ENCODE measurements at regions not wholly inside any gene's neighbourhood (a gene's known extent, or its start where the extent isn't known, plus 50 kb on each side); places are given as distances from the start of the nearest gene placed in this dataset.
"Not testable (repeated sequence)": the region's sequence is repeated elsewhere in the genome, so short reads cannot be mapped to it uniquely, and the experiment has no call there.

DNA sequence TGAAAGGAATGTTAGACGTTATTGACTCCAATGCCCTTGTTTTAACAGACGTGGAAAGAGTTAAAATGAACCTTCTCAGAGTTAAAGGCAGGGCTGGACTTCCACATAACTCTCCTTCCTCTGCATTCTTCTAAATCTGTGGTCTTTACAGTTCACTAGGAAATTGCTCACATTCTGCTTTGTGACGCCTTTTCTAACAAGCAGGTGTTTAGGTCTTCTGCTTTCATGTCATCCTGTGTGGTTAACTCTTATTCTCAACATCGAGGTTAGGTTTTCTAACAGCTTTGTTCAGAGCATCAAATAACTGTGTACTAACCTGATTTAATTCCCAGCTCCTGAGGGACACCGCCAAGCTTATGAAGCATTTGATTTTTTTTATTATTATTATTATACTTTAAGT, 81.3 kb upstream of the NT5E start:
- Mint-ChIP-seq H3K27me3 (ENCODE audit: low read depth) (no peaks in the 10 kb centered on the region), H3K9me3 (peaks cover 5% of the 10 kb centered on the region), H3K4me1 (ENCODE audit: low read depth) (peaks cover 8% of the 10 kb centered on the region), H3K27ac (no peak overlapping the region), H3K36me3 (ENCODE audit: low read depth) (peaks cover 1% of the 10 kb centered on the region), H3K4me3 (no peak overlapping the region)

DNA sequence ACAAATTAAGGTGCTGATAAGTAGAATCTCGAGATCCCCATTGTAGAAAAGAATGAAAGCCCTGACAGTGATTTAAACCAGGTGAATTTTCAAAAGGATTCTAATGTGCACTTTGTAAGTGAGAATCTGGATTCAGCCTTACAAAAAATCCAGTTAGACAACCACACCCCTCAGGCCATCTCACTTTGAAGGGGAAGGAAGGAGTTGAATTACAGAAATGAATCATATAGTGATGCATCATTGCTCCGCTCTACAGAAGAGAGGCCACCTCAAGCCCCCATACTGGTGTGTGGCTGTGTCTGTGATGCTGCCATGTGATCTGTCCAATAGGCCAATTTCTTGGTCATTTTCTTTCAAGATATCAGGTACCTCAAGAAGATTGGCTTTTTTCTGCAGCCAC, 85.5 kb upstream of the NT5E start:
- Mint-ChIP-seq H3K27me3 (ENCODE audit: low read depth) (no peaks in the 10 kb centered on the region), H3K4me3 (no peak overlapping the region), H3K36me3 (ENCODE audit: low read depth) (no peaks in the 10 kb centered on the region), H3K4me1 (ENCODE audit: low read depth) (peaks cover 8% of the 10 kb centered on the region), H3K27ac (no peak overlapping the region), H3K9me3 (peaks cover 5% of the 10 kb centered on the region)

DNA sequence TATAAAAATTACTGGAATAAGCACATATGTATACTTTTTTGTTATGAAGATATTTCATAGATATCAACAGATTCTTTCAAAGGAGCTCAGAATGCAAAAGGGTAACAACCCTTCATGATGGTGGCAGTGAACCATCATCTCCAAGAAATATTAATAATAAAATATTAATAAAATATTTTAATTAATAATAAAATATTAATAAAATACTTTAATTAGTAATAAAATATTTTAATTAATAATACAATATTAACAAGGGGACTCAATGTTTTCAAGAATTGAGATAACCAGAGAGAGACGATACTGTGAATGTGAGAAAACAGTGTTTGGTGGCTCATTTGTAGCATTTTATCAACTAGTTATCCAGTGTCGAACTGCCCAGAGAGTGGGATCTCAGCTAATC, 86.0 kb upstream of the NT5E start:
- H3K4me1 Mint-ChIP-seq (ENCODE audit: low read depth): peaks cover 8% of the 10 kb centered on the region
- H3K9me3 Mint-ChIP-seq: peaks cover 5% of the 10 kb centered on the region
- no peak overlapping the region for H3K4me3 Mint-ChIP-seq
- no peaks in the 10 kb centered on the region for H3K27me3 Mint-ChIP-seq (ENCODE audit: low read depth)
- H3K27ac Mint-ChIP-seq: no peak overlapping the region
- no peaks in the 10 kb centered on the region for H3K36me3 Mint-ChIP-seq (ENCODE audit: low read depth)

DNA sequence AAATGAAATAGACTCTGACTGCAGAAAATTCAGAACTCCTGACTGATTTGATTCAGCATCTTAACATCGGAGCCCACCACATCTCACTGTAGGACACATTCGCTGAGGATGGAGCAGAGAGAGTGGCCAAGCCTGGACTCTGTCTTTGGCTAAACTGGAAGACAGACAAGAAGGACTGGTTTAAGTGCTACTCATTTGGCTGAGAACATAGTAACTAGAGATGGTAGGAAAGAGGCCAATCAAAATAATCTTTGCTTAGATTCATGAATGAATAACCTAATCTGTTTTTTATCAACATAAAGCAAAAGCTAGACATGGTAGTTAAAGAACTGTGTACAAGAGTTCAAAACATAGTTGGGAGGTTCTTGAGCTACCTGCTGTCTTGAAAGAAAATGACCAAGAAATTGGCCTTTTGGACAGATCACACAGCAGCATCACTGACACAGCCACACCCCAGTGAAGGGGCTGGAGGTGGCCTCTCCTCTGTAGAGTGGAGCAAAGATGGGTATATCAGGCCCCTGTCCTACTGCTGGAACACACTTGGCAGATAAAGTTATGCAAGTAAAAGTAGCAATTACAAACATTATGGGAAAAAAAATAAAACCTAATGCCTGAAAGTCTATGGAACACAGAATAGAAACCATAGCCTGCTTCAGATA, 87.1 kb upstream of the NT5E start:
- Mint-ChIP-seq H3K27me3 (ENCODE audit: low read depth) (no peaks in the 10 kb centered on the region), H3K9me3 (peaks cover 5% of the 10 kb centered on the region), H3K27ac (no peak overlapping the region), H3K4me3 (no peak overlapping the region), H3K36me3 (ENCODE audit: low read depth) (no peaks in the 10 kb centered on the region), H3K4me1 (ENCODE audit: low read depth) (peaks cover 1% of the 10 kb centered on the region)

DNA sequence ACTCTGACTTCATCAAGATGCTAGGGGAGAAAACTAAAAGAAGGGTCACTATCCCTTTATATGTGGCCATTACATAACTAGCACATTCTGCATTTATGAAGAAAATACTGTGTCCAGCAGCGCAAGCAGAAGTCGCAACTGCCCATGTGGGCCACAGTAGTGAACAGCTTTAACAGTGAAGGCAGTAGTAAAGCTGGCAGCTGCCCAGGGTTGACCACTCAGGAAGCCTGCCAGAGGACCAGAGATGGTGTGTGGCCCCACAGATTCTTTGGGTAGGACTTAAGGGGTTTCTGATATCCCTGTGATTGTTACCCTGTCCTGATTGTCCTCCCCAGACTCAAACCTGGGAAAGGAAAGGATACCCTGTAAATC, 88.3 kb upstream of the NT5E start:
- Mint-ChIP-seq H3K27ac (no peak overlapping the region), H3K4me3 (no peak overlapping the region), H3K27me3 (ENCODE audit: low read depth) (no peaks in the 10 kb centered on the region), H3K36me3 (ENCODE audit: low read depth) (no peaks in the 10 kb centered on the region), H3K4me1 (ENCODE audit: low read depth) (peaks cover 1% of the 10 kb centered on the region), H3K9me3 (peaks cover 2% of the 10 kb centered on the region)

DNA sequence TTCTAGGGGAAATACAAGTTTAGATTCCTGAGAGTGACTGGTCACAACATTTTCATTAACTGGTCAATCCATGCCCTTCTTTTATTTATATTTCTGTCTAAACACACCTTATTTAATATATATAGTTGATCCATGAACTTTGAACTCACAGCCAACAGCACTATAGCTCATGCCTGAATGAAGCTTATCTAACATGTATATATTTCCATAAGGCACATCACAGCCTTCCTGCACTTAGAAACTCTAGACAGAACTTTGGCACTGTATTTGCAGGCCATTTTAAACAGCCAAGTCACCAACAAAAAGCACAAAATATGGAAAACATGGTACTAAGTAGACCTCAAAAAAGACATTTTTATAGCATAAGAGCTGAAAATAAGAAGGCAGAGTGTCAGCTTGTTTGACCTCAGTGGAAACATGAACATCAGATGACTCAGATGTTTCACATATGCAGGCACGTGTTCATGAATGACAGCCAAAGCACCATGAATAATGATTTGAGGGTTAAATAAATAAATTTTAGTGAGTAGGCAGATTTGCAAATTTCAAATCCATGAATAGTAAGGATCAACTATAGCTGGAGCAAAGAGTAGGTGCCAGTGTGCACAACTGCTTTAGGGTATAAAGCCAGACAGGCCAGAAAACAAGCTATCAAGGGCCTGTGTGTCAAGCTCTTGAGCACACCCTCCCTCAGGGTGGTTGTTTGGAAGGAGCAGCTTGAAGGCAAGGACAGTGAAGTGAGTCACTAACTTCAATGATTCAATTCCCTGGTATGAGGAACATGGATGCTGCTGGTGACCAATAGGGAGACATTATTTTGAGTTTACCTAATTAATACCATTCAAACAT, 88.9 kb upstream of the NT5E start:
- H3K27me3 Mint-ChIP-seq (ENCODE audit: low read depth): no peaks in the 10 kb centered on the region
- no peak overlapping the region for H3K4me3 Mint-ChIP-seq
- peaks cover 1% of the 10 kb centered on the region for H3K4me1 Mint-ChIP-seq (ENCODE audit: low read depth)
- no peaks in the 10 kb centered on the region for H3K36me3 Mint-ChIP-seq (ENCODE audit: low read depth)
- H3K9me3 Mint-ChIP-seq: no peaks in the 10 kb centered on the region
- H3K27ac Mint-ChIP-seq: no peak overlapping the region

DNA sequence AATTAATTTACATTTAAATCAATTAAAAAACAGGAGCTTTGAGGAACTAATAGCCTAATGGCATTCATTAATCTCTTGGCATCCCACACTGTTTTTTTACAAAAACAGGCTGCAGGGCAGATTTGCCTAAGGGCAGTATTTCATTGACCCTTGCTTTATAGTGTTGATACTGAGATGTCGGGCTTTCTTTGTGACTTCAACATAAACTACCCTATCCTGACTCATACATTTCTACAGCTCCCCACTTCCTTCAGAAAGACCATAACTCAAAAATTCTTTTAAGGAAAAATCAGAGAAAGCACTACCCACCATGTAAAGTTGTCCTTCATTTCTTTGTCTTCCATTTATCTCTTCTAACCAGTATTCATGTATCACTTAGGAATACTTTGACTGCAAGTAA, 92.2 kb upstream of the NT5E start:
- Mint-ChIP-seq H3K9me3 (no peaks in the 10 kb centered on the region), H3K27ac (no peak overlapping the region), H3K4me3 (no peak overlapping the region), H3K27me3 (ENCODE audit: low read depth) (no peaks in the 10 kb centered on the region), H3K36me3 (ENCODE audit: low read depth) (no peaks in the 10 kb centered on the region), H3K4me1 (ENCODE audit: low read depth) (no peaks in the 10 kb centered on the region)

DNA sequence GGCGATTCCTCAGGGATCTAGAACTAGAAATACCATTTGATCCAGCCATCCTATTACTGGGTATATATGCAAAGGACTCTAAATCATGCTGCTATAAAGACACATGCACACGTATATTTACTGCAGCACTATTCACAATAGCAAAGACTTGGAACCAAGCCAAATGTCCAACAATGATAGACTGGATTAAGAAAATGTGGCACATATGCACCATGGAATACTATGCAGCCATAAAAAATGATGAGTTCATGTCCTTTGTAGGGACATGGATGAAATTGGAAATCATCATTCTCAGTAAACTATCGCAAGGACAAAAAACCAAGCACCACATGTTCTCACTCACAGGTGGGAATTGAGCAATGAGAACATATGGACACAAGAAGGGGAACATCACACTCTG, 93.1 kb upstream of the NT5E start:
- not testable (repeated sequence) for H3K27me3 Mint-ChIP-seq (ENCODE audit: low read depth); H3K27ac Mint-ChIP-seq; H3K4me1 Mint-ChIP-seq (ENCODE audit: low read depth); H3K4me3 Mint-ChIP-seq; H3K36me3 Mint-ChIP-seq (ENCODE audit: low read depth); H3K9me3 Mint-ChIP-seq

DNA sequence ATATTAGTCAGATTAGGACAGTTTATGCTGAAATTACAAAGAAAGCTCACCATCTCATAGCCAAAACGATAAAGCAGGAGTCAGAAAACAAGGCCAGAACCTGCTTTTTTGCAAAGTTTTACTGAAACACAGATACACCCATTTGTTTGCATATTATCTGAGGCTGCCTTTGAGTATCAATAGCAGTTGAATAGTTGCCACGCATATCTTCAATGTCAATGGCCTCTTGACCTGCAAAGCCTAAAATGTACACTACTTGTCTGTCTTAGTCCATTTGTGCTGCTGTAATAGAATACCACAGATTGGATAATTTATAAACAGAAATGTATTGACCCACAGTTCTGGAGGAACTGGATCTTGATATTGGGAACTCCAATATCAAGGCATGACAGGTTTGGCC, 94.1 kb upstream of the NT5E start:
- H3K36me3 Mint-ChIP-seq (ENCODE audit: low read depth): no peaks in the 10 kb centered on the region
- H3K9me3 Mint-ChIP-seq: no peaks in the 10 kb centered on the region
- peaks cover 3% of the 10 kb centered on the region for H3K27me3 Mint-ChIP-seq (ENCODE audit: low read depth)
- no peaks in the 10 kb centered on the region for H3K4me1 Mint-ChIP-seq (ENCODE audit: low read depth)
- H3K4me3 Mint-ChIP-seq: no peak overlapping the region
- no peak overlapping the region for H3K27ac Mint-ChIP-seq

DNA sequence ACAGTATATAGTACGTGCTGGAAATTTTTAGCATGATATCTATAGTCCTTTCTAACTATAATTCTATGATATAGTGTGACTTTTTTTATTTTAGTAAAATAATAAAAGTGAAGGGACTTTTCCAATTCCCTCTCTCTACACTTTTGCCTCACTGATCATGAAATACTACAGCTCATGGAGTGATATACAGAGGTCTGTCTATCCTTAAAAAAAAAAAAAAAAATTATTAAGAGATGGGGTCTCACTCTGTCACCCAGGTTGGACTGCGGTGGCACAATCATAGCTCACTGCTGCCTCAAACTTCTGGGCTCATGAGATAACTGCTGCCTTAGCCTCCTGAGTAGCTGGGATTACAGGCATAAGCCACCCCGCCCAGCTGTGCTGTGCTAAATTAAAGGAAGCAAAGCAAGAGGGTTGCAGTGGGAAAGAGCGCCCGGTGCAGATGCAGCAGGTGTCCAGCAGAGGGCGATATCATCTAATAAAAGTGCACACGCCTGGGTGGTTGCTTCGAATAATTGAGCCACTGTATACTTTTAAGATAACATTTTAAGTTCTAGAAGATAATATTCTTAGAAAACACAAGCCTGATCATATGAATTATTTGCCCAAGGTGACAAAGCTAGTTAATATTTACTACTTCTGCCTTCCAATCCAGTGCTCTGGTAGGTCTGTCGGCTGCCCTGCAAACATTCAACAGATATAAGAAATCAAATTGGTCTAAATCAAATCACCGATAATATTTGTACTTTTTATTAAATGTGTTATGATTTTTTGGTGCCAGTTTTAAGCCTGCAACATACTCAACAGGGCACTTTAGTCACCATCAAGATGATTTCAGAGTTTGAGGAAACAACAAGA, 94.9 kb upstream of the NT5E start:
- H3K36me3 Mint-ChIP-seq (ENCODE audit: low read depth): no peaks in the 10 kb centered on the region
- H3K4me3 Mint-ChIP-seq: no peak overlapping the region

DNA sequence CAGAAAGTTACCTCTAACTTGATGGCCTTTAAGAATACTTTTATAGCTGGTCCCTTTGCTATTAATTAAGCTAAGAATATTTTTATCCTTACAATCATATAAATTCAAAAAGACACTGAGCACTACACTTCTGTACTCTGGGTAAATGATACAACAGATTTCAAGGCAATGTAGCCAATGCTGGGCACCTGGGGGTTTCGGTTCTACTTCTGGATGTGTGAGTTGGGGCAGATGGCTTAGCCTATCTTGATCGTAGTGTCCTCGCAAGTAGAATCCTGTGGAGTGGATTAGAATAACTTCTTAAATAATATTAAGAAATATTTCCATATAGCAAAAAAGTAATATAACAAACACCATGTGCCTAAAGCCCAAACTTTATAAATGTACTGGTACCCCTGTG, 96.9 kb upstream of the NT5E start:
- H3K27me3 Mint-ChIP-seq (ENCODE audit: low read depth): peaks cover 17% of the 10 kb centered on the region
- no peak overlapping the region for H3K27ac Mint-ChIP-seq
- H3K36me3 Mint-ChIP-seq (ENCODE audit: low read depth): no peaks in the 10 kb centered on the region
- no peak overlapping the region for H3K4me3 Mint-ChIP-seq
- H3K9me3 Mint-ChIP-seq: no peaks in the 10 kb centered on the region
- H3K4me1 Mint-ChIP-seq (ENCODE audit: low read depth): no peaks in the 10 kb centered on the region

More for the DNA sequence above, 94.9 kb upstream of the NT5E start:
- no peaks in the 10 kb centered on the region for H3K9me3 Mint-ChIP-seq
- H3K27ac Mint-ChIP-seq: no peak overlapping the region
- H3K4me1 Mint-ChIP-seq (ENCODE audit: low read depth): no peaks in the 10 kb centered on the region
- peaks cover 7% of the 10 kb centered on the region for H3K27me3 Mint-ChIP-seq (ENCODE audit: low read depth)

DNA sequence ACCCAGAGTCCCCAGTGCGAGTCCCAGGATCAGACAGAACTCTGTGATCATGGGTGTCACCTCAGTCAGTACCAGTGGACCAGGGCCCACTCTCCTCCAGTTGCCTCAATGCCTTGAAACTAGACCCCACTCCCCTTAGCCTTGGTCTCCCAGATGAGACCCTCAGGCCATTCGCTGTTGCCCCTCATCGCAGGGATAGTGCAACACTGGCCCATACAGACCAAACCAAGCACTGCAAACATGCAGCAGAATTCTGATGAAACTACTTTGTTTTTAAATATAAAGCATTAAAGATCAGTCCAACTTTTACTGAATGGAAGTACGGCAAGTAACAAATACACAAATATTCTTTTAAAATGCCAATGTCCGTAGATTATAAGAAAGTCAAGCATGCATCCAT, 101.2 kb upstream of the NT5E start:
- Mint-ChIP-seq H3K36me3 (ENCODE audit: low read depth) (no peaks in the 10 kb centered on the region), H3K4me1 (ENCODE audit: low read depth) (no peaks in the 10 kb centered on the region), H3K9me3 (no peaks in the 10 kb centered on the region), H3K27ac (no peak overlapping the region), H3K4me3 (no peak overlapping the region), H3K27me3 (ENCODE audit: low read depth) (peaks cover 32% of the 10 kb centered on the region)

DNA sequence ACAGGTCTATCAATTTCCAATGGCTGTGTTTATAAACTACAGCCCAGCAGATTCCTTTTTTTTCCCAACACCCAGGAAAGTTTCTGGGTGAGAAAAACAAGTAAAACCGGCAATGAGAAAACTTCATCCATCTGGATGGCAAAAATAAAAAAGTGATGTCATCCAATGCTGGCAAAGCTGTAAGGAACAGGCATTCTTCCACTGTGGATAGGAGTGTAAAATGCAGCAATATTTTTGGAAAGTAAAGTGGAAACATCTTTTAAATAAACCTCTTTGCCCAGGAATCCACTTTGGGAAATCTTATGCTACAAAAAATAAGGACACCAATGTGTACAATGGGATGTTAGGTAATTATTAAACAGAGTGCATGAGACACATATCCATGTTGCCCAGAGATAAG, 102.1 kb upstream of the NT5E start:
- Mint-ChIP-seq H3K27me3 (ENCODE audit: low read depth) (peaks cover 38% of the 10 kb centered on the region), H3K9me3 (no peaks in the 10 kb centered on the region), H3K4me1 (ENCODE audit: low read depth) (no peaks in the 10 kb centered on the region), H3K4me3 (no peak overlapping the region), H3K27ac (no peak overlapping the region), H3K36me3 (ENCODE audit: low read depth) (no peaks in the 10 kb centered on the region)

DNA sequence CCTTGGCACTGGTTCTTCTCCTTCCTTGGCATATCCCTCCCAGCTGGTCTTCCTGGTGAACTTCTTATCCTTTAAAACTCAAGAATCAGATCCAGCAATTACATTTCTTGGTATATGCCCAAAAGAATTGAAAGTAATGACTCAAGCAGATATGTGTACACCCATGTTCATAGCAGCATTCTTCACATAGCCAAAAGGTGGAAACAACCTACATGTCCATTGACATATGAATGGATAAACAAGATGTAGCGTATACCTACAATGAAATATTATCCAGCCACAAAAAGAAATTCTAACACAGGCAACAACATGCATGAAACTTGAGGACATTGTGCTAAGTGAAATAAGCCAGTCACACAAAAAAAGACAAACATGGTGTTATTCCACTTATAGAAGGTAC, 103.7 kb upstream of the NT5E start:
- no peaks in the 10 kb centered on the region for H3K4me1 Mint-ChIP-seq (ENCODE audit: low read depth)
- H3K36me3 Mint-ChIP-seq (ENCODE audit: low read depth): no peaks in the 10 kb centered on the region
- no peak overlapping the region for H3K4me3 Mint-ChIP-seq
- H3K27ac Mint-ChIP-seq: no peak overlapping the region
- peaks cover 42% of the 10 kb centered on the region for H3K27me3 Mint-ChIP-seq (ENCODE audit: low read depth)
- no peaks in the 10 kb centered on the region for H3K9me3 Mint-ChIP-seq

DNA sequence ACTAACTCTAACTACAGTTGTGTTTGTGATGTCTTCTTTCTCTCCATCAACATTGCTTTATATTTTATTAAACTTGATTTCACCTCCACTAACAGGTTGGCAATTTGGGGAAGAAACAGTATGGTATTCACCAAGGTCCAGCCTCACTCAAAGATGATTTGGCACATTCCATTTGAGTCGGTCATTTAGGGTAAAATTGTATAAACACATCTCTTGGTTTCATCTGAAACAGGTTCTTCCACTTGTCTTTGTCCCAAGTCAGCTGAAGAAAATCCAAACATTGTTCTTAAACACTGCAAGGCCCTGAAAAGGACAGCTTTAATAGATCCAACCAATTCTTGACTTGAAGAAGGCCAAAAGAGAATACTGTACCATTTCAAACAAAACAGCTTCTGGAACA, 104.9 kb upstream of the NT5E start:
- H3K4me3 Mint-ChIP-seq: no peak overlapping the region
- H3K9me3 Mint-ChIP-seq: no peaks in the 10 kb centered on the region
- H3K27me3 Mint-ChIP-seq (ENCODE audit: low read depth): peaks cover 36% of the 10 kb centered on the region
- no peaks in the 10 kb centered on the region for H3K4me1 Mint-ChIP-seq (ENCODE audit: low read depth)
- no peak overlapping the region for H3K27ac Mint-ChIP-seq
- H3K36me3 Mint-ChIP-seq (ENCODE audit: low read depth): no peaks in the 10 kb centered on the region
